Vagina (tissue), 2 donors: ENCODE measurements at regions not wholly inside any gene's neighbourhood (a gene's known extent, or its start where the extent isn't known, plus 50 kb on each side); places are given as distances from the start of the nearest gene placed in this dataset.

Experiments used
- CTCF ChIP-seq, 3 experiments: fragments of 450-650 bp in 2 of 3; fragments of 200-600 bp in 1 of 3; sonication (generic) in 1 of 3; IDR thresholded peaks; one replicate each; pipeline ENCODE4 v1.5.1; 2017 to 2019; ENCODE audit warnings: antibody characterized with exemption in 3 of 3, mild to moderate bottlenecking in 2 of 3, moderate library complexity in 2 of 3
- POLR2AphosphoS5 ChIP-seq, 2 donors: sonication (generic); formaldehyde crosslinking; IDR thresholded peaks; one replicate each; pipeline ENCODE4 v1.9.0; 2017; ENCODE audit warnings: antibody characterized with exemption in 2 of 2, mild to moderate bottlenecking in 2 of 2, low read depth in 1 of 2; ENCODE audit not compliant: insufficient read depth in 1 of 2

- TF ChIP-seq CTCF (IDR thresholded peaks at IDR 0.05) = no peak
- TF ChIP-seq POLR2AphosphoS5 (IDR thresholded peaks at IDR 0.05; ENCODE audit: insufficient read depth in 1 of 2, low read depth in 1 of 2) = no peak
Measured at GRCh38 chr19:29876414-29876813, 64.6 kb downstream of the CCNE1 start.
